Renal pelvis (tissue), 1 donor: ENCODE measurements at regions not wholly inside any gene's neighbourhood (a gene's known extent, or its start where the extent isn't known, plus 50 kb on each side); places are given as distances from the start of the nearest gene placed in this dataset.
"Not testable (repeated sequence)": the region's sequence is repeated elsewhere in the genome, so short reads cannot be mapped to it uniquely, and the experiment has no call there.

Experiments
- DNase-seq: peaks from one replicate; pipeline ENCODE4 v3.0.0-alpha.2; 2013

DNA sequence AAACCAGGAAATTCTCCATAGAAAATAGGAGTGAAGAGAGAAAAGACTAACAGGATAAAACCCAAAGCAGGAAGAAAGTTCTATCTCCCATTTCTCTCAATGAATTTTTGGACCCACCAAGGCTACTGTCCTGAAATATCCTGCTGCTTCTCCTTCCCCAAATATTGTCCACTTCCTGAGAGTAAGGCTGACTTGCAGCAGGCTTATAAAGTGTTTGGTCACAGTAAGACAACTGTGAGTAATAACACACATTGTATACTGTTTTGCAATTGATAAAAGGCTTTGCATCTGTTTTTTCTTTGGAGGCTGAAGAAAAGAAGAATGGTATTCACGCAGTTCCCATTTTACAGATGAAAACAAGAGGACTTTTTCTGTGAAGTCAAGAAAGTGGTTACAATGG lies 52.8 kb downstream of the FOXD4L6 start:
- DNase-seq, result not testable (repeated sequence)

DNA sequence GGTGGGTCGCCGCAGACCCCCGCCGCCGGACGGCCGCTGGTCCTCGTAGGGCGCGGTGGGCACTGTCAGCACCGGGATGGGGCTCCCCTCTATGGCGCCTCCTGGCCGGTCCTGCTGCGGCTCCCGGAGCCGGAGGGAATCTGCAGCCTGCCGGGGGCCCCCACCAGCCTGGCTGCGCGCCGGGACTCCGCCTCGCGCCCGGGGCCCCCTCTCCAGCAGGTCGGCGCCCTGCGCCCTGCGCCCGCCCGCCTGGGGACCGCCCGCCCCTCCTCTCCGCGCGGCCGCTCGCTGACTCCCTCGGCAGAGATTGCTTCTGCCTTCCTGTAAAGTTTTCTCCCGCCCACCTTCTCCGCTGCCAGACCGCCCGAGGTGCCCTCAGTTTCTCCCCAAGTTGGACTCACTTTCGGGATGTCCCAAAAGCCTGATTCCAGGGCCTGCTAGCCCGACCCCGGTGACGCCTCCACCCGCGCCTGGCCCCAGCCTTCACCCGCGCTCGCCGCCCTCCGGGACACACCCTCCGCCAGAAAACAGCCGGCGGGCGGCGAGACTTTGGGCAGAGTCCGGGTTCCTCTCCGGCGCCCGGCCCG lies 54.0 kb downstream of the FOXD4L6 start:
- DNase-seq, result not testable (repeated sequence)

DNA sequence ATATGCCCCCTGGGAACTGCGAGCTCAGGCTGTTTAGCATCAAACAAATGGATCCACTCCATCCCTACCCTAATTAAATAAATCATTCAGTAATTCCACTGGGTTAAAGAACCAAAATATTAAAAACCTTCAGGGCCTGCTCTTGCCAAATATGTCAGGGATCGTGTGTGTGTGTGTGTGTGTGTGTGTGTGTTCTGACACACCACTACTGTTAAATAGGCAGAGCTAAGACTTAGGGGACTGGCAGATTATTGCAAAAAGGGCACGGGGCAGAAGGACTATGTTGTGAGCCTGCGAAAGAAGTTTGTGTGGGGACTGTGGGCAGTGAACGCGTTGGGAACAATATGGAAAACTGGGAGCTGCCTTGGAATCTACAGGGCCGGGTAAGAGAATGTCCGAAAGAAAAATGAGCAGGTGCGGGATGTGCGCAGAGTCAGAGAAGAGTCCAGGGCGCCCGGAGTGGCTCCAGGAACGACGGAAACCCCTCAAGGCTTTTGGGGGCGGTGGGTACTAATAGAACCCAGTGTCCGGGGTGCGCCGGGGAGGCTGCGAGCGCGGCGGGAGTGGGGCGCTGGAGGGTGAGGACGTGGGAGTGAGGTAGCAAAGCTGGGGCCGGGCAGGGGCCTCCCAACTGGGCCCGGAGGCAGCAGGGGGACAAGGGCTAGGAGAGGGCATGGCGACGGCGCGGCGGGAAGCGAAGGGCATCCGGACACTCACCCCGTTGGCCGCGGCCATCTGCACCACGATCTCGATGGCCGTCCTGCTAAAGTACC lies 54.8 kb downstream of the FOXD4L6 start:
- not testable (repeated sequence) for DNase-seq

DNA sequence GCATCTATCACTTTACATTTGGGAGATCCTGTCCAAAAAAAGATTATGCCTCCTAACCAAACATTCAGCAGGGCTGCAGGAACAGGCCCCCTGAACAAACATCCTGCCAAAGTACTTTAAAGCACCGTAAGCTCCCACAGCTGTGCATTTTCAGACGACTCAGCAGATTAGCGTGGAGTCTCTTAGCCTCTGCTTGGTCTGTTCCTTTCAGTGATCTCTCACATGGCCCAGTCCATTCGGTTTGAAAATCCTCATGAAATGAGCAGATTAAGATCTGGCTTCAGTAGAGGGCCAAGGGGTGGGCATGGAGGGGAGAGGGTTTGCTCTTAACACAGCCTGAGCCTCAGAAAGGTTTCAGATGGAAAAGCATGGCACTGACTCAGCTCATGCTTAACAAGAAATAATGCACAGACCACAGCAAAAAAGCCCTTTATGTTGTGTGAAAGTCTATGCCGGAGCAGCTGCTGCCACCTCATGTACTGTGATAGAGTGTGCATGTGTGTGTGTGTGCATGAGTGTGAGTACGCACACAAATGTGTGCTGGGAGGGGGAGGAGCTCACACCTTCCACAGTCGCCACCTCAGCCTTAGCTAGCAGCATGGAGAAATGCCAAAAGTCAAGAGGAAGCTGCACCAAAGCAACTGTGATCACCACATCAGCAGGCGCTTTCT lies 64.2 kb downstream of the FOXD4L6 start:
- not testable (repeated sequence) for DNase-seq

- not testable (repeated sequence) for DNase-seq
Measured at GRCh38 chr9:41063243-41063642, 65.2 kb downstream of the FOXD4L6 start.

- DNase-seq, result not testable (repeated sequence)
Measured at GRCh38 chr9:41059603-41060002, 68.9 kb downstream of the FOXD4L6 start.

- DNase-seq, result not testable (repeated sequence)
Measured at GRCh38 chr9:41053666-41054363, 74.7 kb downstream of the FOXD4L6 start.

GRCh38 chr9:41048672-41049071 lies 79.8 kb downstream of the FOXD4L6 start:
- DNase-seq, result not testable (repeated sequence)

DNA sequence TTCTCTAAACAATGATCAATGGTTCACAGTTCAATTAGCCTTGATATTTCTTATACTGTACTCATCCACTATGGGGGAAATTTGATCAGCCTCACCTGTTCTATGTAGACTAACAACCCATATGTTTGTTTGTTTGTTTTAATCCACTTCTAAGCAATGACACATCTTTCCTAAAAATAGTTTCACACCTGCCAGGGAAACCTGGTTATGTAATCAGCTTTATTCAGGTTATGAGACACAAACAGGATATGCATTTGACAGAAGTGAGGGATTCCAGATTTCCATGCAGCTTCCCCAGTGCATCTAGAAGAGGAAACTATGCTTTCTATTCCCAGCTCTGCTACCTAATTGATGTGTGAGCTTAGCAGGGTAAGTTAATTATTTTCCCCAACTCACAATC lies 80.7 kb downstream of the FOXD4L6 start:
- DNase-seq, result not testable (repeated sequence)

GRCh38 chr9:41044930-41045329 lies 83.6 kb downstream of the FOXD4L6 start:
- not testable (repeated sequence) for DNase-seq

- DNase-seq, result not testable (repeated sequence)
Measured at GRCh38 chr9:41043433-41043832, 85.0 kb downstream of the FOXD4L6 start.

DNA sequence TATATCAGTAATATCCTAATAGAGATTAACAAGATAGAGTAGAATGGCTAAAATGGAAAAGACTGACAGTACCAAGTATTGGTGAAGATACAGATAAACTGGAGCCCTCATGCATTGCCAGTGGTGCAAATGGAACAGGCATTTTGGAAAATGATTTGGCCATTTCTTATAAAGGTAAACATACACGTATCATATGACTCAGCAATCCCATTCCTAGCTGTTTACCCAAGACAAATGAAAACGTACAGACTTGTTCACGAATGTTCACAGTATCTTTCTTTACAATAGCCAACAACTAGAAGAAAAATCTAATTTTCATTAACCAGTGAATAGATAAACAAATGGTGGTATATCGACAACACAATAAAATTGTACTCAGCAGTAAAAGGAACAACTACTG lies 86.4 kb downstream of the FOXD4L6 start:
- DNase-seq, result not testable (repeated sequence)

DNA sequence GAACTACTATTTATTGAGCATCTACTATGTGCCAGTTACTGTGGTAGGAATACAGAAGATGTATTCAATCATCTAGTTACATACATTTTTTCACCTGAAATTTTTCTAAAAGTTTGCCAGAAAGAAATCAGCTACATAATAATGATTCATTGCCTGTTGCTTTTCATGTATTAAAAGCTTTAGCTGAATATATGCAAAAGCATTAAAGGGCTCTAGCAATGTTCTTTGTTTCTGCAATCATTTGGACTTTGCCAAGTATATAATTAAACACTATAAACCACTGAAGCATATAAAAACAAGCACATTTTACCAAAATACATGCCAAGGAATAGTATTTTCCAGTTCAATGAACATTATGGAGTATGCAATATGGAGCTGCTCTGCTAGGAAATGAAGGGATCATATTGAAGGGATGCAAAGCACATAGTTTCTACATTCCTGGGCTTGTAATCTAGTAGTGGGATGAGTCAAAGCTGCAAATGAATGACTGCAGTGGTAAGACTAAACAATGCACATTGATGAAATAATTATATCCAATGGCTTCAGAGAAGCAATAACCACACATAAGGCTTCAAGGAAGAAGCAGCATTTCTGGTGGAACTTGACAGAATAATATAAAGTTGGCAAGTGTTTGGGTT lies 87.7 kb downstream of the FOXD4L6 start:
- not testable (repeated sequence) for DNase-seq

DNA sequence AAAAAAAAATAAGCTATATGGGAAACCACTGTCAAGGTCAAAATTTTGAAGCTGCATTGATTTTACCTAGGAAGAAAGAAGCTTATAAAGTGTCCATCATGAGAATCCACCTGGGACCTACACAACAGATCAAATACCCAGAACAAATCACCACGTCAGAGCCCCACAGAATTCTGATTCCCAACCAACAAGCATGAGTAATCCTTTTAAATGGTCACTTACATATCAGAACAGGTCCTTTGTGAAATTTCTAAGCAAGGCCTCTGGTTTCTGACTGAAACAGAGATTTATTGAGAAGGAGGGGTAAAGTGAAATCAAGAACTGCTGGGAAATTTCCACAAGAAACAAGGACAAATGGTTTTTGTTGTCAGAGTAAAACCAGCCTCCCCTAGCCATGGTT lies 93.2 kb downstream of the FOXD4L6 start:
- DNase-seq, result not testable (repeated sequence)

DNA sequence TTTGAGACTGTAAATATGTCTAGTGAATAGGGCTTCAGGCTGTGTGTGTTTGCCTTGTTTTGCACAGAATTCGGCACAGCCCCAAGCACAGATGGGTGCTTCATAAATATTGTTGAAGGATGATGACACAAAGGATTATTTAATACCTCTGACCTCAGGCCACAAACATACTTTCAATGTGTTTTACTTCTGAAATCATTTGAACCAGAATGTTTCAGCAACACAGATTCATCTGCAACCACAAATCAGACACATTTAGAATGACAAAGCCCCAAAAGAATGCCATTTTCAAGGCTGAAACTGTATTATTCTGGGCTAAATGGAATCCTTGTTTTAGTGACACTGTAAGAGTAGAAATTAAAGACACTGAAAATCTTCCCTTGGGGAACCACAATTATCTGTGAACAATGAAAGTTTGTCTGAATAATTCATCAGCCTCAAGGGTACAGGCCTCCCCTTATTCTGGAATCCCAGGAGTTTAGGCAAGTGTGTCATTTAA lies 93.7 kb downstream of the FOXD4L6 start:
- not testable (repeated sequence) for DNase-seq

DNA sequence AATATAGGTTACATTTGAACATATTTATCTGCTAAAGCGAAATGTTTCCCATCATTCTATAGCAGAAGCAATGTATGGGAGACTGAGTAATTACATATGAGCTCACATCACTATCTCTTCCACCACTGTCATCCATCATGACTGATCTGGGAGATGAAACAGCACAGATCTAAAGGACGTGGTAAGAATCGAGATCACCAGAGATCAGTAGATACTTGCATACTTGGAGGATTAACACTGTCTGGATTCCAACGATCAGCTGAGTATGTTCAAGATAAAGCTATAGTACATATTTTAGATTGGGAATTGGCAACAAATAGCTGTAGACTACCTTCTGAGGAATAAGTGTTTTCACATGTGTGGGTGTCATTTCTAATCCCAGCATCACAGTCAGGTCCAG lies 94.6 kb downstream of the FOXD4L6 start:
- not testable (repeated sequence) for DNase-seq

DNA sequence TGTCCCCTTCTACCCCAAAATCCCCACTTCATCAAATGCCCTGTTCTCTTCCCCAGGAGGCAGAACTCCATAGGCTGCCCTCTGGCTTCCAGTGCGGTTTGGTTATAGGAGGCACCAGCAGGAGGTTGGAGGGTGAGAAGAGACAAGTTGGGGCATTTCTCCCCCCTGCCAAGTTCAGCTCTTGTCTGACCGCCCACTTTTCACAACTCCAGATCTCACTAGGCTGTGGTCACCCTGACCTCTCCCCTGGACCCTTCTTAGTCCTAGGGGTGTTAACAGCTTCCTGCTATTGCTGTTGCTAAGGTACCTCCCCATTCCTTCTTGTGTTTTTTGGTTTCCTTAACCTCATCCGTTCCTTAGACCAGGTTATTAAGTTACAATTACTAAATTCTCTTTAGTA lies 95.1 kb downstream of the FOXD4L6 start:
- not testable (repeated sequence) for DNase-seq

DNA sequence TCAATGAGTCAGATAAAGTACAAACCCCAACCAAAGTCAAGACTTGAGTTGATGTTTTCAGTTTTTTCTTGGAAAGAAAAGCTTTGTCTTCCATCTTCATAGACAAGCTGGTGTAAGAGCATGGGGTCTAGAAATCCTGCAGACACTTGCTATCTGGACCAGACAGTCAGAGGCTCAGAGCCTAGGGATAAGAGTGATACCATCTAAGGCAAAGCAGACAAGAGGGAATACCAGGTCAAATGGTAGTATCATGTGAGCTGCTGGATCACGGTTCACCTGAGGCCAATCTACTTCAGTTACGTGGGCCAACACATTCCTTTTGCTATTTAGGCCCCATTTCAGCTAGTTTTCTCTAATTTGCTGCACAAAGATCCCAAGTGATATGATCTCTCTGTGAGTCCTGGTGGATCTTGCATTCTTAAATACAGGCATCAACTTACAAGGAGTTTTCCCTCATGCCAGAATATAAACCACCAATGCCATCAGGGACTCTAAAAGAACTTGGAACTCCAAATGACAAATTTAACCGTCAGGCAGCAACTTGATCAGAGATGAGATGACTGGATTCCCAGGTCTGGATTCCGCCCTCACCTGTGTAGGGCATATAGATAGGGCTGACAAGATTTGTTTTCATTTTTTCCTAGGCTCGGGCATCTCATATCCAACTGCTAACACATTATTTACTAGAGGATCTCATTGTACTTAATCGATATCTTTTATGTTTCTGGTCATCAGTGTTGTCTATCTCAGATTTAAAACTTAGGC lies 101.4 kb downstream of the FOXD4L6 start:
- not testable (repeated sequence) for DNase-seq

- DNase-seq, result not testable (repeated sequence)
Measured at GRCh38 chr9:41022365-41022764, 106.1 kb downstream of the FOXD4L6 start.

DNA sequence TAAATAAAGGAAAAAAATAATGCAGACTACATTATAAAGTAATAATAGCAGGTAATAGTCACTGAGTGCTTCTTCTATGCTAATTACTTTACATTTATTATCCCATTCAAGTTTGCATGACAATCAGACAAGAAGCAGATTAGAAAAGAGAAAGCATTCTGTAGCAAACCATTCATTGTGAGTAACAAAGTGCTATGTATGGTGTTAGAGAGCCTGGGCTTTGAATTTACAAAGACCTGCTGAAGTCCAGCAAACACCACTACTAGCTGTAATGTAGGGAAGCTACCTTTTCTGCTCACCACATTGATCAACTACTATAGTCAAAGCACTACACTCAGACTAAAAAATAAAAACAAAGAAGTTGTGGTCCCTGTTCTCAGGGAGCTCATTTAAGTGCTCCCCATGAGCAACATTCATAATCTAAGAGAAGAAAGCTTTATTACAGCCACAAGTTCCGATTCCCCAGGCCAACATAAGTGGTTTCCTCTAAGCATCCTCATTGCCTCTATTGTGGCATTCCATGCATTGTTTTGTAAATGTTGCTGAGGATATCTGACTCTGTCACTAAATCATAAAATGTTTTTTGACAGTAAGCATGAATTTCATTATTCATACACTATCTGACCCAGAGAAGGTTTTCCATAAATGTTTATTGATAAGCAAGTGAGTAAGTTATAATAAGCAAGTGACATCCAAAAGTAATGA lies 108.5 kb downstream of the FOXD4L6 start:
- DNase-seq, result not testable (repeated sequence)
